Astrocyte (in vitro differentiated cells and primary cell): ENCODE measurements at regions not wholly inside any gene's neighbourhood (a gene's known extent, or its start where the extent isn't known, plus 50 kb on each side); places are given as distances from the start of the nearest gene placed in this dataset.

ENCODE experiments used
- CTCF ChIP-seq: IDR thresholded peaks from 2 replicates; pipeline ENCODE4 v1.5.1; 2011; ENCODE audit warnings: low read depth, mild to moderate bottlenecking, inconsistent platforms, low read length, moderate library complexity; ENCODE audit not compliant: insufficient read depth
- EZH2 ChIP-seq: IDR thresholded peaks from 2 replicates; pipeline ENCODE4 v1.6.1; 2012; ENCODE audit warnings: mild to moderate bottlenecking, low read length, inconsistent platforms; ENCODE audit not compliant: insufficient read depth

GRCh38 chr2:72032481-72033041 is 115.1 kb downstream of the CYP26B1 start:
- TF ChIP-seq CTCF (no peak), EZH2 (no peak)
